AG20443 (cell line): ENCODE measurements at regions not wholly inside any gene's neighbourhood (a gene's known extent, or its start where the extent isn't known, plus 50 kb on each side); places are given as distances from the start of the nearest gene placed in this dataset.
"Not testable (repeated sequence)": the region's sequence is repeated elsewhere in the genome, so short reads cannot be mapped to it uniquely, and the experiment has no call there.

Source experiments
- DNase-seq: peaks from one replicate; pipeline ENCODE4 v3.0.0; 2012; ENCODE audit warnings: low spot score, mixed read lengths

- DNase-seq = no peak
Measured at GRCh38 chr10:35854661-35855060, 212.6 kb upstream of the FZD8 start.

- DNase-seq = no peak
Measured at GRCh38 chr10:35852721-35853120, 210.6 kb upstream of the FZD8 start.

GRCh38 chr10:35848412-35848811 lies 206.3 kb upstream of the FZD8 start:
- no peak for DNase-seq

GRCh38 chr10:35844686-35845085 lies 202.6 kb upstream of the FZD8 start:
- DNase-seq = no peak

- no peak for DNase-seq
Measured at GRCh38 chr10:35843524-35844181, 201.6 kb upstream of the FZD8 start.

- DNase-seq = no peak
Measured at GRCh38 chr10:35838054-35838453, 196.0 kb upstream of the FZD8 start.

GRCh38 chr10:35835545-35835944 lies 193.4 kb upstream of the FZD8 start:
- DNase-seq = no peak

- no peak for DNase-seq
Measured at GRCh38 chr10:35834877-35835494, 192.9 kb upstream of the FZD8 start.

- no peak for DNase-seq
Measured at GRCh38 chr10:35827783-35828182, 185.7 kb upstream of the FZD8 start.

GRCh38 chr10:35824704-35825103 lies 182.6 kb upstream of the FZD8 start:
- DNase-seq = no peak

- DNase-seq = peak; percentile 87
Measured at GRCh38 chr10:35822316-35822715, 180.2 kb upstream of the FZD8 start.

- no peak for DNase-seq
Measured at GRCh38 chr10:35821339-35821911, 179.3 kb upstream of the FZD8 start.

- no peak for DNase-seq
Measured at GRCh38 chr10:35819736-35820135, 177.6 kb upstream of the FZD8 start.

- DNase-seq = no peak
Measured at GRCh38 chr10:35819011-35819410, 176.9 kb upstream of the FZD8 start.

GRCh38 chr10:35817109-35817508 lies 175.0 kb upstream of the FZD8 start:
- DNase-seq = not testable (repeated sequence)

GRCh38 chr10:35813219-35813618 lies 171.1 kb upstream of the FZD8 start:
- no peak for DNase-seq

GRCh38 chr10:35808344-35808743 lies 166.2 kb upstream of the FZD8 start:
- DNase-seq = no peak

GRCh38 chr10:35803046-35803445 lies 160.9 kb upstream of the FZD8 start:
- DNase-seq = no peak

- no peak for DNase-seq
Measured at GRCh38 chr10:35797187-35797586, 155.1 kb upstream of the FZD8 start.

- no peak for DNase-seq
Measured at GRCh38 chr10:35795131-35795824, 153.2 kb upstream of the FZD8 start.

- DNase-seq = no peak
Measured at GRCh38 chr10:35794703-35795102, 152.6 kb upstream of the FZD8 start.

- no peak for DNase-seq
Measured at GRCh38 chr10:35792291-35792690, 150.2 kb upstream of the FZD8 start.

- DNase-seq = no peak
Measured at GRCh38 chr10:35789996-35790395, 147.9 kb upstream of the FZD8 start.
